Effector memory CD8-positive, alpha-beta T cell (primary cell): ENCODE measurements at regions not wholly inside any gene's neighbourhood (a gene's known extent, or its start where the extent isn't known, plus 50 kb on each side); places are given as distances from the start of the nearest gene placed in this dataset.
"Not testable (repeated sequence)": the region's sequence is repeated elsewhere in the genome, so short reads cannot be mapped to it uniquely, and the experiment has no call there.

Experiments used
- ATAC-seq: fragments of 150-1000 bp; cut with Tn5 transposase; replicated peaks from 2 replicates; pipeline ENCODE4 v1.10.0; 2021; ENCODE audit warnings: mild to moderate bottlenecking, moderate library complexity
- DNase-seq, 3 experiments: peaks; one replicate each; pipeline ENCODE4 v3.0.0; 2021
- H3K27ac Mint-ChIP-seq, 2 donors: one replicate each; pipeline ENCODE4 v1.8.0; 2022; ENCODE audit warnings: mild to moderate bottlenecking in 2 of 2, mixed read lengths in 2 of 2, moderate library complexity in 2 of 2
- H3K27me3 Mint-ChIP-seq, 2 donors: one replicate each; pipeline ENCODE4 v1.8.0; 2022; ENCODE audit warnings: mixed read lengths in 2 of 2
- H3K36me3 Mint-ChIP-seq: one replicate; pipeline ENCODE4 v1.8.0; 2022; ENCODE audit warnings: mild to moderate bottlenecking, moderate library complexity, mixed read lengths; ENCODE audit not compliant: insufficient read depth
- H3K4me1 Mint-ChIP-seq, 2 donors: one replicate each; pipeline ENCODE4 v1.8.0; 2022; ENCODE audit warnings: low read depth in 2 of 2, mixed read lengths in 2 of 2
- H3K4me3 Mint-ChIP-seq, 2 donors: one replicate each; pipeline ENCODE4 v1.8.0; 2022; ENCODE audit warnings: mild to moderate bottlenecking in 2 of 2, mixed read lengths in 2 of 2, moderate library complexity in 2 of 2
- H3K9me3 Mint-ChIP-seq, 2 donors: one replicate each; pipeline ENCODE4 v1.8.0; 2022; ENCODE audit warnings: mixed read lengths in 2 of 2

- ATAC-seq (no peak), DNase-seq (no peak)
- Mint-ChIP-seq H3K36me3 (no peaks in the 10 kb centered on the region), H3K27me3 (peaks cover 21 to 67% of the 10 kb centered on the region in 2 donors), H3K4me1 (no peaks in the 10 kb centered on the region), H3K9me3 (no peaks in the 10 kb centered on the region), H3K27ac (no peak overlapping the region), H3K4me3 (no peak overlapping the region)
Observed at GRCh38 chr1:22330760-22331119, 120.9 kb upstream of the ZBTB40 start.

- no peaks in the 10 kb centered on the region for H3K36me3 Mint-ChIP-seq
- no peak overlapping the region for H3K27ac Mint-ChIP-seq
- H3K27me3 Mint-ChIP-seq: peaks cover 21 to 56% of the 10 kb centered on the region in 2 donors
- ATAC-seq (no peak), DNase-seq (no peak)
- H3K4me3 Mint-ChIP-seq: no peak overlapping the region
- no peaks in the 10 kb centered on the region for H3K4me1 Mint-ChIP-seq
- no peaks in the 10 kb centered on the region for H3K9me3 Mint-ChIP-seq
Observed at GRCh38 chr1:22331618-22332423, 119.8 kb upstream of the ZBTB40 start.

- no peak overlapping the region for H3K4me3 Mint-ChIP-seq
- H3K27me3 Mint-ChIP-seq: peaks cover 21 to 51% of the 10 kb centered on the region in 2 donors
- no peaks in the 10 kb centered on the region for H3K4me1 Mint-ChIP-seq
- H3K27ac Mint-ChIP-seq: no peak overlapping the region
- H3K9me3 Mint-ChIP-seq: no peaks in the 10 kb centered on the region
- ATAC-seq (no peak), DNase-seq (no peak)
- H3K36me3 Mint-ChIP-seq: no peaks in the 10 kb centered on the region
Observed at GRCh38 chr1:22332424-22332717, 119.3 kb upstream of the ZBTB40 start.

GRCh38 chr1:22332795-22333499 is 118.7 kb upstream of the ZBTB40 start:
- peaks cover 21 to 49% of the 10 kb centered on the region in 2 donors for H3K27me3 Mint-ChIP-seq
- H3K27ac Mint-ChIP-seq: no peak overlapping the region
- H3K36me3 Mint-ChIP-seq: no peaks in the 10 kb centered on the region
- H3K4me3 Mint-ChIP-seq: no peak overlapping the region
- H3K9me3 Mint-ChIP-seq: no peaks in the 10 kb centered on the region
- ATAC-seq (no peak), DNase-seq (no peak)
- no peaks in the 10 kb centered on the region for H3K4me1 Mint-ChIP-seq

- Mint-ChIP-seq H3K9me3 (no peaks in the 10 kb centered on the region), H3K27ac (no peak overlapping the region), H3K4me3 (no peak overlapping the region), H3K36me3 (no peaks in the 10 kb centered on the region), H3K4me1 (no peaks in the 10 kb centered on the region), H3K27me3 (peaks cover 21 to 47% of the 10 kb centered on the region in 2 donors)
- DNase-seq: no peak
- ATAC-seq: no peak
Observed at GRCh38 chr1:22333516-22334121, 118.0 kb upstream of the ZBTB40 start.

- DNase-seq (no peak), ATAC-seq (no peak)
- no peaks in the 10 kb centered on the region for H3K9me3 Mint-ChIP-seq
- H3K27me3 Mint-ChIP-seq: peaks cover 22 to 40% of the 10 kb centered on the region in 2 donors
- H3K27ac Mint-ChIP-seq: no peak overlapping the region
- H3K4me1 Mint-ChIP-seq: no peaks in the 10 kb centered on the region
- H3K4me3 Mint-ChIP-seq: no peak overlapping the region
- no peaks in the 10 kb centered on the region for H3K36me3 Mint-ChIP-seq
Observed at GRCh38 chr1:22334860-22335550, 116.6 kb upstream of the ZBTB40 start.

- H3K9me3 Mint-ChIP-seq, H3K4me1 Mint-ChIP-seq, H3K27ac Mint-ChIP-seq, DNase-seq, ATAC-seq, H3K36me3 Mint-ChIP-seq, H3K4me3 Mint-ChIP-seq: not testable (repeated sequence)
- H3K27me3 Mint-ChIP-seq: peaks cover 23 to 31% of the 10 kb centered on the region in 2 donors
Observed at GRCh38 chr1:22336274-22336673, 115.4 kb upstream of the ZBTB40 start.

GRCh38 chr1:22336696-22337545 is 114.7 kb upstream of the ZBTB40 start:
- not testable (repeated sequence) for H3K36me3 Mint-ChIP-seq, H3K4me1 Mint-ChIP-seq
- H3K27me3 Mint-ChIP-seq: peaks cover 27 to 30% of the 10 kb centered on the region in 2 donors

GRCh38 chr1:22338071-22338765 is 113.4 kb upstream of the ZBTB40 start:
- no peaks in the 10 kb centered on the region for H3K36me3 Mint-ChIP-seq
- no peak overlapping the region for H3K27ac Mint-ChIP-seq
- no peak for DNase-seq
- H3K27me3 Mint-ChIP-seq: peaks cover 32 to 38% of the 10 kb centered on the region in 2 donors
- no peak for ATAC-seq
- no peaks in the 10 kb centered on the region for H3K9me3 Mint-ChIP-seq
- H3K4me3 Mint-ChIP-seq: no peak overlapping the region
- no peaks in the 10 kb centered on the region for H3K4me1 Mint-ChIP-seq

More at GRCh38 chr1:22336696-22337545, 114.7 kb upstream of the ZBTB40 start:
- H3K9me3 Mint-ChIP-seq, H3K27ac Mint-ChIP-seq, DNase-seq, ATAC-seq, H3K4me3 Mint-ChIP-seq: not testable (repeated sequence)

GRCh38 chr1:22339237-22339636 is 112.4 kb upstream of the ZBTB40 start:
- no peak overlapping the region for H3K27ac Mint-ChIP-seq
- H3K9me3 Mint-ChIP-seq: no peaks in the 10 kb centered on the region
- H3K36me3 Mint-ChIP-seq: no peaks in the 10 kb centered on the region
- no peaks in the 10 kb centered on the region for H3K4me1 Mint-ChIP-seq
- peaks cover 33 to 38% of the 10 kb centered on the region in 2 donors for H3K27me3 Mint-ChIP-seq
- DNase-seq: no peak
- no peak for ATAC-seq
- no peak overlapping the region for H3K4me3 Mint-ChIP-seq

GRCh38 chr1:22340066-22340465 is 111.6 kb upstream of the ZBTB40 start:
- Mint-ChIP-seq H3K27ac (no peak overlapping the region), H3K4me3 (no peak overlapping the region), H3K4me1 (no peaks in the 10 kb centered on the region), H3K27me3 (peaks cover 39 to 46% of the 10 kb centered on the region in 2 donors), H3K9me3 (no peaks in the 10 kb centered on the region), H3K36me3 (no peaks in the 10 kb centered on the region)
- no peak for ATAC-seq
- no peak for DNase-seq

GRCh38 chr1:22340873-22341272 is 110.8 kb upstream of the ZBTB40 start:
- Mint-ChIP-seq H3K4me1 (no peaks in the 10 kb centered on the region), H3K4me3 (no peak overlapping the region), H3K27ac (no peak overlapping the region), H3K9me3 (no peaks in the 10 kb centered on the region), H3K27me3 (peaks cover 47 to 54% of the 10 kb centered on the region in 2 donors), H3K36me3 (no peaks in the 10 kb centered on the region)
- ATAC-seq (no peak), DNase-seq (no peak)
